GM12878 (cell line): ENCODE measurements at regions not wholly inside any gene's neighbourhood (a gene's known extent, or its start where the extent isn't known, plus 50 kb on each side); places are given as distances from the start of the nearest gene placed in this dataset.
A peak's percentile ranks its signal among the peaks of the same experiment; 100 is the strongest.

Experiments
- ASH2L ChIP-seq: fragments of 300-600, 200-600 bp; sonication (generic); IDR thresholded peaks from 2 replicates; pipeline ENCODE4 v1.6.1; 2017; ENCODE audit warnings: low read depth, mild to moderate bottlenecking, borderline replicate concordance
- BCL11A ChIP-seq: IDR thresholded peaks from 2 replicates; pipeline ENCODE4 v1.6.1; 2011; ENCODE audit warnings: low read depth, low read length
- BRCA1 ChIP-seq: IDR thresholded peaks from 2 replicates; pipeline ENCODE4 v1.6.1; 2011; ENCODE audit warnings: low read depth, low read length, improper control_type of control experiment
- EGR1 ChIP-seq, 2 experiments: IDR thresholded peaks; 1 replicate in 1 of 2; 2 replicates in 1 of 2; pipeline ENCODE4 v1.6.1; 2011 to 2012; ENCODE audit warnings: low read depth in 2 of 2, low read length in 2 of 2, borderline replicate concordance in 1 of 2, mild to moderate bottlenecking in 1 of 2, moderate library complexity in 1 of 2
- EP300 ChIP-seq, 2 experiments: fragments of 150-350 bp in 1 of 2; IDR thresholded peaks; 2 replicates each; pipeline ENCODE4 v1.6.1; 2011 to 2012; ENCODE audit warnings: low read depth in 2 of 2, low read length in 2 of 2, borderline replicate concordance in 1 of 2, improper control_type of control experiment in 1 of 2, inconsistent platforms in 1 of 2; ENCODE audit not compliant: control insufficient read depth in 1 of 2
- EZH2 ChIP-seq: IDR thresholded peaks from 2 replicates; pipeline ENCODE4 v1.6.1; 2012; ENCODE audit warnings: low read depth, mild to moderate bottlenecking, control low read depth, inconsistent platforms, low read length, borderline replicate concordance; ENCODE audit not compliant: control insufficient read depth
- HCFC1 ChIP-seq: fragments of 150-350 bp; IDR thresholded peaks from 2 replicates; pipeline ENCODE4 v1.6.1; 2014; ENCODE audit warnings: low read length
- HDAC6 ChIP-seq: fragments of 200-600 bp; sonication (generic); IDR thresholded peaks from one replicate; pipeline ENCODE4 v1.8.0; 2017; ENCODE audit warnings: antibody characterized with exemption; ENCODE audit not compliant: unreplicated experiment
- MEF2A ChIP-seq: IDR thresholded peaks from 2 replicates; pipeline ENCODE4 v1.6.1; 2011; ENCODE audit warnings: low read depth, mild to moderate bottlenecking, low read length, moderate library complexity; ENCODE audit not compliant: insufficient read depth
- MXI1 ChIP-seq: fragments of 150-350 bp; IDR thresholded peaks from 2 replicates; pipeline ENCODE4 v1.6.1; 2011; ENCODE audit warnings: low read depth, mild to moderate bottlenecking, inconsistent platforms, low read length, improper control_type of control experiment
- NR2C1 ChIP-seq: fragments of 450-650 bp; IDR thresholded peaks from 2 replicates; pipeline ENCODE4 v1.6.1; 2017; ENCODE audit warnings: antibody characterized with exemption, mild to moderate bottlenecking, moderate library complexity
- NR2C2 ChIP-seq: IDR thresholded peaks from 2 replicates; pipeline ENCODE4 v1.6.1; 2011; ENCODE audit warnings: borderline replicate concordance, low read depth; ENCODE audit not compliant: control insufficient read depth, insufficient read length
- POLR2A ChIP-seq: IDR thresholded peaks from 2 replicates; pipeline ENCODE4 v1.6.1; 2011; ENCODE audit warnings: low read depth, mild to moderate bottlenecking, low read length
- RAD21 ChIP-seq: IDR thresholded peaks from 2 replicates; pipeline ENCODE4 v1.6.1; 2011; ENCODE audit warnings: mild to moderate bottlenecking, low read depth, low read length, moderate library complexity; ENCODE audit not compliant: insufficient read depth
- RAD51 ChIP-seq: fragments of 450-650 bp; IDR thresholded peaks from 2 replicates; pipeline ENCODE4 v1.6.1; 2016; ENCODE audit warnings: moderate library complexity, mild to moderate bottlenecking, inconsistent platforms
- RELA ChIP-seq: fragments of 450-650 bp; IDR thresholded peaks from 2 replicates; pipeline ENCODE4 v1.8.0; 2014; ENCODE audit warnings: borderline replicate concordance; ENCODE audit not compliant: partially characterized antibody
- SMARCA5 ChIP-seq: fragments of 450-650 bp; IDR thresholded peaks from 2 replicates; pipeline ENCODE4 v1.6.1; 2017; ENCODE audit warnings: mild to moderate bottlenecking
- SUZ12 ChIP-seq: fragments of 200-600 bp; sonication (generic); IDR thresholded peaks from one replicate; pipeline ENCODE4 v1.6.1; 2018; ENCODE audit warnings: antibody characterized with exemption, mild to moderate bottlenecking; ENCODE audit not compliant: unreplicated experiment
- TCF3 ChIP-seq: IDR thresholded peaks from 2 replicates; pipeline ENCODE4 v1.6.1; 2012; ENCODE audit warnings: low read depth, mild to moderate bottlenecking, low read length, borderline replicate concordance; ENCODE audit not compliant: insufficient read depth
- USF2 ChIP-seq: IDR thresholded peaks from 2 replicates; pipeline ENCODE4 v1.6.1; 2011; ENCODE audit warnings: low read depth, low read length, improper control_type of control experiment, borderline replicate concordance
- ZNF217 ChIP-seq: fragments of 450-650 bp; IDR thresholded peaks from 2 replicates; pipeline ENCODE4 v1.6.1; 2017; ENCODE audit warnings: antibody characterized with exemption, mild to moderate bottlenecking
- ZNF384 ChIP-seq: IDR thresholded peaks from 2 replicates; pipeline ENCODE4 v1.6.1; 2012; ENCODE audit warnings: low read depth, mild to moderate bottlenecking, low read length, improper control_type of control experiment, borderline replicate concordance
- TF ChIP-seq, protein P1 (sequence below): fragments of 450-650 bp; IDR thresholded peaks from 2 replicates; pipeline ENCODE4 v1.6.1; 2017; ENCODE audit warnings: borderline replicate concordance
- TF ChIP-seq, protein P2 (sequence below): fragments of 450-650 bp; IDR thresholded peaks from 2 replicates; pipeline ENCODE4 v1.6.1; 2018; ENCODE audit warnings: borderline replicate concordance, mild to moderate bottlenecking; ENCODE audit not compliant: partially characterized antibody

DNA sequence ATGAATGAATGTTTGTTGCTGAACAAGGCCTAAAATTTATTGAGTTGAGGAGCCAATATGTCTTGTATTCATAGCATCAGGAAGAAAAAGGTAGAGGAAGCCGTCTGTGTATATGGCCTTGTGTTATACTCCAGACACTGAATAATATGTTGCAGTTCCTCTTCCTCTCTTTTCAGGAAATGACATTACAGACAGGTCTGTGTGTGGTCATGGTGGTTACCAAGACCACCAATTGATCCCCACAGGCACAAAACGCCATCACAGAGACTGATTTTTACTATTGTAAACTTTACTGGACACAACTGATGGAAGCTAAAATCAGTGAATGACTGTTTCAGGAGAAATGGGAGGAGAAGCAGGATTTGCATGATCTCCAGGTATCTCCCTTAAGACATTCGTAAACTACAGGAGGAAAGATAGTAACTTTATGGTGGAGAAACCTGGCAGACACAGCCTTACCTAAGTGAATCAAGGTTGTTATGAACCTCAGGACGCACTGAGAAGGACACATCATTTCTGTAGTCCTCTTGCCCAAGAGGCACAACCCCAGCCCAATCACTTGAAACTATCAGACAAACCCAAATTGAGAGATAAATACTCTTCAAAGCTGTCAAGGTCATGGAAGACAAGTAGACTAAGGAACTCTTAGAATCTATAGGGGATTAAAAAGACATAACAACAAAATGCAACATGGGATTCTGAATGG, 334.1 kb upstream of the RGS6 start (continued):
- no peak for TF ChIP-seq NR2C1
- TF ChIP-seq, protein P1, sequence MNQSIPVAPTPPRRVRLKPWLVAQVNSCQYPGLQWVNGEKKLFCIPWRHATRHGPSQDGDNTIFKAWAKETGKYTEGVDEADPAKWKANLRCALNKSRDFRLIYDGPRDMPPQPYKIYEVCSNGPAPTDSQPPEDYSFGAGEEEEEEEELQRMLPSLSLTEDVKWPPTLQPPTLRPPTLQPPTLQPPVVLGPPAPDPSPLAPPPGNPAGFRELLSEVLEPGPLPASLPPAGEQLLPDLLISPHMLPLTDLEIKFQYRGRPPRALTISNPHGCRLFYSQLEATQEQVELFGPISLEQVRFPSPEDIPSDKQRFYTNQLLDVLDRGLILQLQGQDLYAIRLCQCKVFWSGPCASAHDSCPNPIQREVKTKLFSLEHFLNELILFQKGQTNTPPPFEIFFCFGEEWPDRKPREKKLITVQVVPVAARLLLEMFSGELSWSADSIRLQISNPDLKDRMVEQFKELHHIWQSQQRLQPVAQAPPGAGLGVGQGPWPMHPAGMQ: no peak
- TF ChIP-seq, protein P2, sequence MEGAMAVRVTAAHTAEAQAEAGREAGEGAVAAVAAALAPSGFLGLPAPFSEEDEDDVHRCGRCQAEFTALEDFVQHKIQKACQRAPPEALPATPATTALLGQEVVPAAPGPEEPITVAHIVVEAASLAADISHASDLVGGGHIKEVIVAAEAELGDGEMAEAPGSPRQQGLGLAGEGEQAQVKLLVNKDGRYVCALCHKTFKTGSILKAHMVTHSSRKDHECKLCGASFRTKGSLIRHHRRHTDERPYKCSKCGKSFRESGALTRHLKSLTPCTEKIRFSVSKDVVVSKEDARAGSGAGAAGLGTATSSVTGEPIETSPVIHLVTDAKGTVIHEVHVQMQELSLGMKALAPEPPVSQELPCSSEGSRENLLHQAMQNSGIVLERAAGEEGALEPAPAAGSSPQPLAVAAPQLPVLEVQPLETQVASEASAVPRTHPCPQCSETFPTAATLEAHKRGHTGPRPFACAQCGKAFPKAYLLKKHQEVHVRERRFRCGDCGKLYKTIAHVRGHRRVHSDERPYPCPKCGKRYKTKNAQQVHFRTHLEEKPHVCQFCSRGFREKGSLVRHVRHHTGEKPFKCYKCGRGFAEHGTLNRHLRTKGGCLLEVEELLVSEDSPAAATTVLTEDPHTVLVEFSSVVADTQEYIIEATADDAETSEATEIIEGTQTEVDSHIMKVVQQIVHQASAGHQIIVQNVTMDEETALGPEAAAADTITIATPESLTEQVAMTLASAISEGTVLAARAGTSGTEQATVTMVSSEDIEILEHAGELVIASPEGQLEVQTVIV: no peak
- peak; percentile 46; the same call in 1 of the 2 replicates for TF ChIP-seq MXI1
- TF ChIP-seq USF2: no peak
- TF ChIP-seq RAD21: no peak
- no peak for TF ChIP-seq SMARCA5
- no peak for TF ChIP-seq RAD51
- TF ChIP-seq EGR1 (IDR thresholded peaks at IDR 0.05; ENCODE audit: borderline replicate concordance in 1 of 2, low read depth in 2 of 2, low read length in 2 of 2): no peak
- TF ChIP-seq HCFC1: no peak
- TF ChIP-seq ZNF217: no peak
- no peak for TF ChIP-seq HDAC6
- TF ChIP-seq MEF2A: no peak
- TF ChIP-seq BRCA1: no peak
- no peak for TF ChIP-seq ASH2L
- TF ChIP-seq EP300 (IDR thresholded peaks at IDR 0.05; ENCODE audit: borderline replicate concordance in 1 of 2, control insufficient read depth in 1 of 2, low read depth in 2 of 2, low read length in 2 of 2): peak; percentile 48 to 54; a peak in 3 of 4 replicates
- no peak for TF ChIP-seq POLR2A
- TF ChIP-seq ZNF384: no peak
- no peak for TF ChIP-seq SUZ12
- TF ChIP-seq NR2C2: no peak
- TF ChIP-seq BCL11A: peak; percentile 45; the same call in 1 of the 2 replicates
- no peak for TF ChIP-seq EZH2
- TF ChIP-seq TCF3: no peak
- no peak for TF ChIP-seq RELA
